ENCODE measurements at regions not wholly inside any gene's neighbourhood (a gene's known extent, or its start where the extent isn't known, plus 50 kb on each side); places are given as distances from the start of the nearest gene placed in this dataset.

- ChIA-PET POLR2A (ENCODE audit: low non-redundant PET) (no interaction called here), CTCF (no interaction called here)
- intact Hi-C loops (cut with micrococcal nuclease; ENCODE audit: unreplicated experiment), result no loop called here
- DNase-seq (ENCODE audit: low spot score), result no peak
- H3K4me1 ChIP-seq (ENCODE audit: insufficient read depth, low read length, poor library complexity, severe bottlenecking), result no peaks in the 10 kb centered on the region
- no peaks in the 10 kb centered on the region for H3K36me3 ChIP-seq (ENCODE audit: insufficient read depth, low read length, poor library complexity, severe bottlenecking)
- no peaks in the 10 kb centered on the region for H3K27me3 ChIP-seq (replicated peaks; ENCODE audit: insufficient read depth, low read depth, low read length, poor library complexity)
- no peak overlapping the region for H3K27ac ChIP-seq (ENCODE audit: low read depth, low read length, poor library complexity, severe bottlenecking)
- TF ChIP-seq, protein P1, sequence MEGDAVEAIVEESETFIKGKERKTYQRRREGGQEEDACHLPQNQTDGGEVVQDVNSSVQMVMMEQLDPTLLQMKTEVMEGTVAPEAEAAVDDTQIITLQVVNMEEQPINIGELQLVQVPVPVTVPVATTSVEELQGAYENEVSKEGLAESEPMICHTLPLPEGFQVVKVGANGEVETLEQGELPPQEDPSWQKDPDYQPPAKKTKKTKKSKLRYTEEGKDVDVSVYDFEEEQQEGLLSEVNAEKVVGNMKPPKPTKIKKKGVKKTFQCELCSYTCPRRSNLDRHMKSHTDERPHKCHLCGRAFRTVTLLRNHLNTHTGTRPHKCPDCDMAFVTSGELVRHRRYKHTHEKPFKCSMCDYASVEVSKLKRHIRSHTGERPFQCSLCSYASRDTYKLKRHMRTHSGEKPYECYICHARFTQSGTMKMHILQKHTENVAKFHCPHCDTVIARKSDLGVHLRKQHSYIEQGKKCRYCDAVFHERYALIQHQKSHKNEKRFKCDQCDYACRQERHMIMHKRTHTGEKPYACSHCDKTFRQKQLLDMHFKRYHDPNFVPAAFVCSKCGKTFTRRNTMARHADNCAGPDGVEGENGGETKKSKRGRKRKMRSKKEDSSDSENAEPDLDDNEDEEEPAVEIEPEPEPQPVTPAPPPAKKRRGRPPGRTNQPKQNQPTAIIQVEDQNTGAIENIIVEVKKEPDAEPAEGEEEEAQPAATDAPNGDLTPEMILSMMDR (conservative IDR thresholded peaks at IDR 0.05; ENCODE audit: low read depth, low read length), result no peak
- H3K4me3 ChIP-seq (ENCODE audit: low read depth, low read length, poor library complexity, severe bottlenecking), result no peak overlapping the region
- no peaks in the 10 kb centered on the region for H3K9me3 ChIP-seq (ENCODE audit: low read depth, low read length, poor library complexity, severe bottlenecking)
- BruUV-seq (replicated peaks), result no TSS peak
Observed at GRCh38 chr3:7812490-7812889, 689.1 kb upstream of the LMCD1 start.

GRCh38 chr3:7813365-7813764 is 688.3 kb upstream of the LMCD1 start:
- no peaks in the 10 kb centered on the region for H3K36me3 ChIP-seq (ENCODE audit: insufficient read depth, low read length, poor library complexity, severe bottlenecking)
- TF ChIP-seq, protein P1 (conservative IDR thresholded peaks at IDR 0.05; ENCODE audit: low read depth, low read length), result no peak
- TF ChIP-seq EZH2 (IDR thresholded peaks at IDR 0.05; ENCODE audit: borderline replicate concordance, low read depth, low read length, poor library complexity, severe bottlenecking), result no peak
- no TSS peak for BruUV-seq (replicated peaks)
- H3K27ac ChIP-seq (ENCODE audit: low read depth, low read length, poor library complexity, severe bottlenecking), result no peak overlapping the region
- no peak overlapping the region for H3K4me3 ChIP-seq (ENCODE audit: low read depth, low read length, poor library complexity, severe bottlenecking)
- H3K27me3 ChIP-seq (replicated peaks; ENCODE audit: insufficient read depth, low read depth, low read length, poor library complexity), result no peaks in the 10 kb centered on the region
- intact Hi-C loops (cut with micrococcal nuclease; ENCODE audit: unreplicated experiment), result no loop called here
- DNase-seq (ENCODE audit: low spot score), result peak; percentile 3
- H3K4me1 ChIP-seq (ENCODE audit: insufficient read depth, low read length, poor library complexity, severe bottlenecking), result no peaks in the 10 kb centered on the region
- ChIA-PET POLR2A (ENCODE audit: low non-redundant PET) (interaction anchor here (0.5 kb wide), 1 partner anchor 1583 kb away, joined by 3 read pairs; no protein-coding TSS in a partner anchor), CTCF (no interaction called here)
- no peaks in the 10 kb centered on the region for H3K9me3 ChIP-seq (ENCODE audit: low read depth, low read length, poor library complexity, severe bottlenecking)

DNA sequence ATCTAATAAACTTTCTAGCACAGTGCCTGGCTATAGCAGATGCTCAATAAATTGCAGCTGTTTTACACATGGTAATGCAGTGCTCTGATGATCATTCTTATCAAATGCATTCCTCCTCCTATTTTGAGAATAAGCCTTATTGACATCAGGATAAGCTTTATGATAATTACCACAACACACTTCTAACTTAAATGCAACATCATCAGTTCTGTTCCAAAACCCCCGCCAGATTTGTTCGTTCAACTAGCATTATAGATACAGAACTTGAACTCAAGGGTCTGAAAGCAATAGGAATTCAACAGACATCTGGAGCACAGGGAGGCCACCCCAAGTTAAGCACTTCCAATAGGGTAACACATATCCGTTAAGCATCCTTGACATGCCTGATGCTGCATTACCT is 684.4 kb upstream of the LMCD1 start:
- Histone ChIP-seq H3K27me3 (replicated peaks; ENCODE audit: insufficient read depth, low read depth, low read length, poor library complexity) (no peaks in the 10 kb centered on the region), H3K27ac (ENCODE audit: low read depth, low read length, poor library complexity, severe bottlenecking) (no peak overlapping the region), H3K36me3 (ENCODE audit: insufficient read depth, low read length, poor library complexity, severe bottlenecking) (no peaks in the 10 kb centered on the region), H3K4me1 (ENCODE audit: insufficient read depth, low read length, poor library complexity, severe bottlenecking) (no peaks in the 10 kb centered on the region), H3K4me3 (ENCODE audit: low read depth, low read length, poor library complexity, severe bottlenecking) (no peak overlapping the region), H3K9me3 (ENCODE audit: low read depth, low read length, poor library complexity, severe bottlenecking) (no peaks in the 10 kb centered on the region)
- intact Hi-C loops (cut with micrococcal nuclease; ENCODE audit: unreplicated experiment), result no loop called here
- CTCF ChIA-PET, result no interaction called here
- no peak for DNase-seq (ENCODE audit: low spot score)
- POLR2A ChIA-PET (ENCODE audit: low non-redundant PET), result no interaction called here
- TF ChIP-seq, protein P1 (conservative IDR thresholded peaks at IDR 0.05; ENCODE audit: low read depth, low read length), result no peak
- no peak for TF ChIP-seq EZH2 (IDR thresholded peaks at IDR 0.05; ENCODE audit: borderline replicate concordance, low read depth, low read length, poor library complexity, severe bottlenecking)
- BruUV-seq (replicated peaks), result no TSS peak

Measured in A673 (cell line).